Keratinocyte (primary cell): ENCODE measurements at regions not wholly inside any gene's neighbourhood (a gene's known extent, or its start where the extent isn't known, plus 50 kb on each side); places are given as distances from the start of the nearest gene placed in this dataset.
A peak's percentile ranks its signal among the peaks of the same experiment; 100 is the strongest.

ENCODE experiments used
- DNase-seq: peaks from one replicate; pipeline ENCODE4 v3.0.0-alpha.2; 2011; ENCODE audit warnings: low read depth, missing footprints, low spot score
- FAIRE-seq: peaks from 2 replicates; lab custom pipeline; 2011; peaks lifted over from hg19 to GRCh38; lab: Jason Lieb, UNC
- H2AFZ ChIP-seq: 2 replicates; pipeline ENCODE4 v1.6.0; 2012; ENCODE audit warnings: low read length, control low read depth, inconsistent platforms; ENCODE audit not compliant: control insufficient read depth
- H3K27ac ChIP-seq: 2 replicates; pipeline ENCODE4 v1.5.1; 2011; ENCODE audit warnings: low read length; ENCODE audit not compliant: control insufficient read depth, insufficient read depth
- H3K27me3 ChIP-seq: 3 replicates; pipeline ENCODE4 v1.6.0; 2011; ENCODE audit warnings: low read length; ENCODE audit not compliant: control insufficient read depth, insufficient read depth; ENCODE audit errors: extremely low read depth
- H3K36me3 ChIP-seq, 2 experiments: 2 replicates in 1 of 2; 3 replicates in 1 of 2; pipeline ENCODE4 v1.5.1; 2011; ENCODE audit warnings: low read length in 2 of 2, mild to moderate bottlenecking in 1 of 2; ENCODE audit not compliant: control insufficient read depth in 2 of 2, insufficient read depth in 2 of 2; ENCODE audit errors: extremely low read depth in 1 of 2
- H3K4me1 ChIP-seq: 3 replicates; pipeline ENCODE4 v1.5.1; 2011; ENCODE audit warnings: low read length; ENCODE audit not compliant: control insufficient read depth, insufficient read depth; ENCODE audit errors: extremely low read depth
- H3K4me2 ChIP-seq: 3 replicates; pipeline ENCODE4 v1.6.0; 2011; ENCODE audit warnings: low read depth, low read length; ENCODE audit not compliant: control insufficient read depth, insufficient read depth; ENCODE audit errors: extremely low read depth
- H3K4me3 ChIP-seq, 3 experiments: fragments of 200-600 bp in 1 of 3; sonication (generic) in 1 of 3; 2 replicates in 2 of 3; 3 replicates in 1 of 3; pipeline ENCODE4 v1.5.1; 2011 to 2016; ENCODE audit warnings: low read length in 3 of 3, mild to moderate bottlenecking in 3 of 3, control low read depth in 2 of 3, inconsistent platforms in 1 of 3, low read depth in 1 of 3, mixed read lengths in 1 of 3, mixed run types in 1 of 3, moderate library complexity in 1 of 3; ENCODE audit not compliant: control insufficient read depth in 2 of 3, insufficient read depth in 2 of 3; ENCODE audit errors: extremely low read depth in 1 of 3
- H3K79me2 ChIP-seq: 2 replicates; pipeline ENCODE4 v1.6.0; 2012; ENCODE audit warnings: low read length; ENCODE audit not compliant: control insufficient read depth, insufficient read depth
- H3K9ac ChIP-seq: 3 replicates; pipeline ENCODE4 v1.6.0; 2011; ENCODE audit warnings: low read length; ENCODE audit not compliant: control insufficient read depth, insufficient read depth; ENCODE audit errors: extremely low read depth
- H3K9me1 ChIP-seq: 3 replicates; pipeline ENCODE4 v1.6.0; 2011; ENCODE audit warnings: low read length; ENCODE audit not compliant: control insufficient read depth, insufficient read depth; ENCODE audit errors: extremely low read depth
- H3K9me3 ChIP-seq: 2 replicates; pipeline ENCODE4 v1.5.1; 2012; ENCODE audit warnings: low read depth, low read length; ENCODE audit not compliant: control insufficient read depth
- H4K20me1 ChIP-seq: 3 replicates; pipeline ENCODE4 v1.6.0; 2011; ENCODE audit warnings: low read length; ENCODE audit not compliant: control insufficient read depth, insufficient read depth; ENCODE audit errors: extremely low read depth
- CTCF ChIP-seq, 3 experiments: IDR thresholded peaks in 1 of 3; conservative IDR thresholded peaks in 1 of 3; optimal IDR thresholded peaks in 1 of 3; 2 replicates in 2 of 3; 3 replicates in 1 of 3; pipeline versions ENCODE3 to v1.5.1; 2011; ENCODE audit warnings: low read length in 3 of 3, mild to moderate bottlenecking in 3 of 3, moderate library complexity in 2 of 3, control low read depth in 1 of 3, inconsistent platforms in 1 of 3; ENCODE audit not compliant: insufficient read depth in 2 of 3; ENCODE audit errors: extremely low read depth in 1 of 3
- EZH2 ChIP-seq: IDR thresholded peaks from one replicate; pipeline ENCODE4 v1.6.1; 2012; ENCODE audit warnings: inconsistent platforms, mild to moderate bottlenecking, low read length, moderate library complexity
- dilution Hi-C: fragments of 300-500 bp; cut with MboI; formaldehyde crosslinking; loops from one replicate; pipeline ENCODE4 v1.7.0; 2020; ENCODE audit warnings: low sequenced_read_pairs; ENCODE audit not compliant: extremely low pct_ligation_motif_present

GRCh38 chr21:35482096-35482495 lies 433.0 kb upstream of the RUNX1 start:
- dilution Hi-C loops, result no loop called here
- no peaks in the 10 kb centered on the region for H3K79me2 ChIP-seq
- FAIRE-seq (peak; percentile 39), DNase-seq (no peak)
- H3K4me1 ChIP-seq, result no peaks in the 10 kb centered on the region
- no peak overlapping the region for H3K4me2 ChIP-seq
- H4K20me1 ChIP-seq, result no peaks in the 10 kb centered on the region
- no peak overlapping the region for H3K27ac ChIP-seq
- TF ChIP-seq EZH2, result no peak
- no peak for TF ChIP-seq CTCF (optimal IDR thresholded peaks at IDR 0.05 in 1 of 3, IDR thresholded peaks at IDR 0.05 in 1 of 3, conservative IDR thresholded peaks at IDR 0.05 in 1 of 3; ENCODE audit: extremely low read depth in 1 of 3, insufficient read depth in 2 of 3, low read length in 3 of 3)
- H2AFZ ChIP-seq, result no peak overlapping the region
- H3K4me3 ChIP-seq, result no peak overlapping the region
- peaks cover 5% of the 10 kb centered on the region for H3K27me3 ChIP-seq
- H3K9ac ChIP-seq, result no peak overlapping the region
- H3K36me3 ChIP-seq, result no peaks in the 10 kb centered on the region
- no peaks in the 10 kb centered on the region for H3K9me3 ChIP-seq
- no peaks in the 10 kb centered on the region for H3K9me1 ChIP-seq

- no peaks in the 10 kb centered on the region for H3K36me3 ChIP-seq
- H4K20me1 ChIP-seq, result no peaks in the 10 kb centered on the region
- no peaks in the 10 kb centered on the region for H3K9me1 ChIP-seq
- TF ChIP-seq EZH2 (no peak), CTCF (optimal IDR thresholded peaks at IDR 0.05 in 1 of 3, IDR thresholded peaks at IDR 0.05 in 1 of 3, conservative IDR thresholded peaks at IDR 0.05 in 1 of 3; ENCODE audit: extremely low read depth in 1 of 3, insufficient read depth in 2 of 3, low read length in 3 of 3) (no peak)
- no peak overlapping the region for H3K4me2 ChIP-seq
- no peaks in the 10 kb centered on the region for H3K9me3 ChIP-seq
- no peak overlapping the region for H3K27ac ChIP-seq
- no peak overlapping the region for H3K4me3 ChIP-seq
- H3K27me3 ChIP-seq, result peaks cover 5% of the 10 kb centered on the region
- no peak overlapping the region for H2AFZ ChIP-seq
- FAIRE-seq (no peak), DNase-seq (no peak)
- no peaks in the 10 kb centered on the region for H3K4me1 ChIP-seq
- H3K79me2 ChIP-seq, result no peaks in the 10 kb centered on the region
- dilution Hi-C loops, result no loop called here
- H3K9ac ChIP-seq, result no peak overlapping the region
Observed at GRCh38 chr21:35481005-35481404, 431.9 kb upstream of the RUNX1 start.
